MM.1S (cell line): ENCODE measurements at regions not wholly inside any gene's neighbourhood (a gene's known extent, or its start where the extent isn't known, plus 50 kb on each side); places are given as distances from the start of the nearest gene placed in this dataset.

Experiments used
- DNase-seq: peaks from one replicate; pipeline ENCODE4 v3.0.0-alpha.2; 2015
- H2AFZ ChIP-seq: fragments of 300-600 bp; sonication (generic); 2 replicates; pipeline ENCODE4 v1.6.0; 2016; ENCODE audit warnings: antibody characterized with exemption, low read length
- H3F3A ChIP-seq: fragments of 300-600 bp; sonication (generic); 2 replicates; pipeline ENCODE4 v1.6.1; 2016; ENCODE audit warnings: mild to moderate bottlenecking, antibody characterized with exemption, low read length, moderate library complexity, mixed read lengths; ENCODE audit not compliant: insufficient read depth
- H3K27ac ChIP-seq: fragments of 300-600 bp; sonication (generic); 2 replicates; pipeline ENCODE4 v1.5.1; 2016; ENCODE audit warnings: mild to moderate bottlenecking, low read length
- H3K27me3 ChIP-seq: fragments of 300-600 bp; sonication (generic); replicated peaks from 2 replicates; pipeline ENCODE4 v1.6.0; 2016; ENCODE audit warnings: low read length; ENCODE audit not compliant: insufficient read depth
- H3K36me3 ChIP-seq: fragments of 300-600 bp; sonication (generic); replicated peaks from 2 replicates; pipeline ENCODE4 v1.6.1; 2016; ENCODE audit warnings: mild to moderate bottlenecking, low read length, mixed read lengths; ENCODE audit not compliant: insufficient read depth
- H3K4me1 ChIP-seq: fragments of 300-600 bp; sonication (generic); 2 replicates; pipeline ENCODE4 v1.6.1; 2016; ENCODE audit warnings: low read length, mixed read lengths
- H3K4me2 ChIP-seq: fragments of 300-600 bp; sonication (generic); 2 replicates; pipeline ENCODE4 v1.6.0; 2016; ENCODE audit warnings: low read depth, low read length
- H3K4me3 ChIP-seq: fragments of 300-600 bp; sonication (generic); 2 replicates; pipeline ENCODE4 v1.5.1; 2016; ENCODE audit warnings: low read length, mixed read lengths
- H3K79me2 ChIP-seq: fragments of 300-600 bp; sonication (generic); 2 replicates; pipeline ENCODE4 v1.6.1; 2016; ENCODE audit warnings: mixed run types, low read length, mixed read lengths
- H3K9ac ChIP-seq: fragments of 300-600 bp; sonication (generic); 2 replicates; pipeline ENCODE4 v1.6.1; 2016; ENCODE audit warnings: low read length, mixed read lengths
- H3K9me2 ChIP-seq: fragments of 300-600 bp; sonication (generic); replicated peaks from 2 replicates; pipeline ENCODE4 v1.6.1; 2016; ENCODE audit warnings: mild to moderate bottlenecking, low read length, mixed read lengths; ENCODE audit not compliant: insufficient read depth
- H3K9me3 ChIP-seq: fragments of 300-600 bp; sonication (generic); replicated peaks from 2 replicates; pipeline ENCODE4 v1.6.1; 2016; ENCODE audit warnings: mild to moderate bottlenecking, low read length, mixed read lengths; ENCODE audit not compliant: insufficient read depth
- H4K20me1 ChIP-seq: fragments of 300-600 bp; sonication (generic); 2 replicates; pipeline ENCODE4 v1.6.1; 2016; ENCODE audit warnings: mild to moderate bottlenecking, low read length, moderate library complexity, mixed read lengths; ENCODE audit not compliant: insufficient read depth
- EZH2 ChIP-seq: fragments of 300-600 bp; sonication (generic); optimal IDR thresholded peaks from 2 replicates; pipeline ENCODE3; 2017; ENCODE audit warnings: low read depth, mild to moderate bottlenecking, antibody characterized with exemption, low read length, mixed read lengths
- EZH2phosphoT487 ChIP-seq: fragments of 300-600 bp; sonication (generic); IDR thresholded peaks from 2 replicates; pipeline ENCODE4 v1.6.1; 2018; ENCODE audit warnings: antibody characterized with exemption, low read length
- TF ChIP-seq, protein P1 (sequence below): fragments of 300-600 bp; sonication (generic); IDR thresholded peaks from 2 replicates; pipeline ENCODE4 v1.5.1; 2016; ENCODE audit warnings: antibody characterized with exemption, low read length, mixed read lengths

DNA sequence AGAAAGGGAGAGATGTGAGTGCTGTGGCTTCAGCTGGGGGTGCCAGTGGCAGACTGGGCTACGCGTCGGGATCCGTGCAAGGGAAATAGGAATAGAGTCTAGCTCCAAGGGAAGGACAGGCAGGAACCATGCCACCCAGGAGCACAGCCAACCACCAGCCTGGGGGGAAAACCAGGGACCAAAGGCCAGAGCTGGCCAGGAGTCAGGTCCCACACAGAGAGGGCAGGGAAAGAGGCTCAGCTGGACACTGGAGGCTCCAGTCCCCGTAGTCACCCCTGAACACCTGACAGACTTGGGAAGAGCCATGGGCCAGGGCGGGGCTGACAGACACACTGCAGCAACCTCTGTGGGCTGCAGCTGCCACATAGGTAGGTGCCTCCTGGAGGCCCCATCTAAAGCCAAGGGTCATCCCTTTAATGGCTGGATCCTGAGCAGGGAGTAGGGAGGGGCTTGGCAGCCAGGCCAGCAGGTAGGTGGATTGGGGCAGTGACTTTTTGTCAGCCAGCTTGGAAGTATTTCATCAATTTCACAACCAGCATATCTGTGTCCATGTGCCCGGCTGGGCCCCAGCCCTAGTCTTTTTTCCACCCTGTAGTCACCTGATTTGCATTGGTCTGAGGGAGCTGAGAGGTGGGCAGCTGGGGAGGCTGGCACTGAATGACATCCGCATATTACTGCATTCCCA lies 163.2 kb downstream of the SH2D4B start:
- Histone ChIP-seq H3K4me1 (no peaks in the 10 kb centered on the region), H3F3A (no peaks in the 10 kb centered on the region), H3K4me3 (no peak overlapping the region), H3K27me3 (no peaks in the 10 kb centered on the region), H3K9ac (no peak overlapping the region), H2AFZ (no peak overlapping the region), H3K36me3 (no peaks in the 10 kb centered on the region), H3K9me3 (no peaks in the 10 kb centered on the region), H3K9me2 (no peaks in the 10 kb centered on the region), H3K27ac (no peak overlapping the region), H3K79me2 (no peaks in the 10 kb centered on the region), H3K4me2 (no peak overlapping the region), H4K20me1 (no peaks in the 10 kb centered on the region)
- TF ChIP-seq, protein P1, sequence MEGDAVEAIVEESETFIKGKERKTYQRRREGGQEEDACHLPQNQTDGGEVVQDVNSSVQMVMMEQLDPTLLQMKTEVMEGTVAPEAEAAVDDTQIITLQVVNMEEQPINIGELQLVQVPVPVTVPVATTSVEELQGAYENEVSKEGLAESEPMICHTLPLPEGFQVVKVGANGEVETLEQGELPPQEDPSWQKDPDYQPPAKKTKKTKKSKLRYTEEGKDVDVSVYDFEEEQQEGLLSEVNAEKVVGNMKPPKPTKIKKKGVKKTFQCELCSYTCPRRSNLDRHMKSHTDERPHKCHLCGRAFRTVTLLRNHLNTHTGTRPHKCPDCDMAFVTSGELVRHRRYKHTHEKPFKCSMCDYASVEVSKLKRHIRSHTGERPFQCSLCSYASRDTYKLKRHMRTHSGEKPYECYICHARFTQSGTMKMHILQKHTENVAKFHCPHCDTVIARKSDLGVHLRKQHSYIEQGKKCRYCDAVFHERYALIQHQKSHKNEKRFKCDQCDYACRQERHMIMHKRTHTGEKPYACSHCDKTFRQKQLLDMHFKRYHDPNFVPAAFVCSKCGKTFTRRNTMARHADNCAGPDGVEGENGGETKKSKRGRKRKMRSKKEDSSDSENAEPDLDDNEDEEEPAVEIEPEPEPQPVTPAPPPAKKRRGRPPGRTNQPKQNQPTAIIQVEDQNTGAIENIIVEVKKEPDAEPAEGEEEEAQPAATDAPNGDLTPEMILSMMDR, result no peak
- TF ChIP-seq EZH2 (no peak), EZH2phosphoT487 (no peak)
- no peak for DNase-seq

DNA sequence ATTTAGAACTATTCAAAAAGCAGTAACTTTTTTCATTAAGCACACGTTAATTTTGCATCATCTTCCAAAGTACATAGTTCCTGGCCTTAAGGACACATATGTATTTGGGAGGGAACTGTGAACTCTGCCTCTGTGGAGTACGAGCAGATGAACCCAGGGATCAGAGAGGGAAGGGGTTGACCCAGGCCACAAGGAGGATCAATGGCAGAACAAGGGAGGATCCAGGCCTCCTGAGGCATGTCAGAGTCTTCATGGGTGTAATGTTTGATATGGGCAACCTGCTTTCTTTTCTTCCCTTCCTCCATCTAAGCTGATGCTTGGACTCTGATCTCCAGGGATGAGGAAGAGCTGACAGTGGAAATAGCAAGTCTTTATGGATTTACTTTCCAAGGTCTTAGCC lies 164.0 kb downstream of the SH2D4B start:
- H3K4me2 ChIP-seq, result no peak overlapping the region

DNA sequence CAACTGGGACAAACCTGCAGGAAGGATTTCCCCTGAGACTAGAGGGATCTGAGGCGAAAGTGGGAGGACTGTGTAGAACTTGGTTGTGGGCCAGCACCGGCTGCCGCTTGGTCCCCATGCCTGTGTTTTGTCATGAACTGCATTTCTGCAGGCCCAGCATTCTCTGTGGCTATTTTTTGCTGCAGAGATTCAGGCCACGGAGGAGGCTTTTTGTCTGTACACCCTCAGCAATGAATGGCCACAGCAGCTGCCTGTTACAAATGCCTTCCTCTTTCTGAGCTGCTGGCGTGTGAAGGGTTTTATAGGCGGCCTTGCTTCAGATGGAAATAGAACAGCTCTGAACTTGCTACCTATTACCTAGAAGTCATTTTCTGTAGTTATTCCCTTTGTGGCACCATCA lies 164.4 kb downstream of the SH2D4B start:
- H3K79me2 ChIP-seq, result no peaks in the 10 kb centered on the region
- H4K20me1 ChIP-seq, result no peaks in the 10 kb centered on the region
- H3K4me2 ChIP-seq, result no peak overlapping the region
- H3F3A ChIP-seq, result no peaks in the 10 kb centered on the region
- H3K9ac ChIP-seq, result no peak overlapping the region
- TF ChIP-seq EZH2 (no peak), EZH2phosphoT487 (no peak)
- TF ChIP-seq, protein P1, result no peak
- H3K9me3 ChIP-seq, result no peaks in the 10 kb centered on the region
- no peak for DNase-seq
- H3K9me2 ChIP-seq, result no peaks in the 10 kb centered on the region
- no peaks in the 10 kb centered on the region for H3K36me3 ChIP-seq
- no peak overlapping the region for H3K4me3 ChIP-seq
- H3K27me3 ChIP-seq, result no peaks in the 10 kb centered on the region
- H2AFZ ChIP-seq, result no peak overlapping the region
- no peaks in the 10 kb centered on the region for H3K4me1 ChIP-seq
- no peak overlapping the region for H3K27ac ChIP-seq

More for the DNA sequence above, 164.0 kb downstream of the SH2D4B start:
- H2AFZ ChIP-seq, result no peak overlapping the region
- H3K36me3 ChIP-seq, result no peaks in the 10 kb centered on the region
- H3K79me2 ChIP-seq, result no peaks in the 10 kb centered on the region
- TF ChIP-seq, protein P1, result no peak
- TF ChIP-seq EZH2phosphoT487, result no peak
- TF ChIP-seq EZH2, result no peak
- no peaks in the 10 kb centered on the region for H3K9me2 ChIP-seq
- no peaks in the 10 kb centered on the region for H3K4me1 ChIP-seq
- H3K27ac ChIP-seq, result no peak overlapping the region
- no peaks in the 10 kb centered on the region for H3K9me3 ChIP-seq
- H3K9ac ChIP-seq, result no peak overlapping the region
- H4K20me1 ChIP-seq, result no peaks in the 10 kb centered on the region
- H3F3A ChIP-seq, result no peaks in the 10 kb centered on the region
- no peak overlapping the region for H3K4me3 ChIP-seq
- no peaks in the 10 kb centered on the region for H3K27me3 ChIP-seq
- no peak for DNase-seq
